Stimulated activated memory B cell treated with anti-CD40 and anti-IgM and Interleukin-4, amounts not matched to agents 10 μg/mL and 1 μg/mL and 100 μg/mL, for 72 hours (primary cell): ENCODE measurements at regions not wholly inside any gene's neighbourhood (a gene's known extent, or its start where the extent isn't known, plus 50 kb on each side); places are given as distances from the start of the nearest gene placed in this dataset.

Experiments used
- ATAC-seq: fragments of 150-1000 bp; cut with Tn5 transposase; 2 replicates; pipeline ENCODE4 v1.10.0; 2021
- H3K27ac Mint-ChIP-seq: one replicate; pipeline ENCODE4 v1.8.0; 2022; ENCODE audit warnings: mild to moderate bottlenecking, mixed read lengths
- H3K27me3 Mint-ChIP-seq: one replicate; pipeline ENCODE4 v1.8.0; 2022; ENCODE audit warnings: mixed read lengths
- H3K36me3 Mint-ChIP-seq: one replicate; pipeline ENCODE4 v1.8.0; 2022; ENCODE audit warnings: mixed read lengths
- H3K4me1 Mint-ChIP-seq: one replicate; pipeline ENCODE4 v1.8.0; 2022; ENCODE audit warnings: mixed read lengths
- H3K4me3 Mint-ChIP-seq: one replicate; pipeline ENCODE4 v1.8.0; 2022; ENCODE audit warnings: mild to moderate bottlenecking, moderate library complexity, mixed read lengths
- H3K9me3 Mint-ChIP-seq: one replicate; pipeline ENCODE4 v1.8.0; 2022; ENCODE audit warnings: mixed read lengths

DNA sequence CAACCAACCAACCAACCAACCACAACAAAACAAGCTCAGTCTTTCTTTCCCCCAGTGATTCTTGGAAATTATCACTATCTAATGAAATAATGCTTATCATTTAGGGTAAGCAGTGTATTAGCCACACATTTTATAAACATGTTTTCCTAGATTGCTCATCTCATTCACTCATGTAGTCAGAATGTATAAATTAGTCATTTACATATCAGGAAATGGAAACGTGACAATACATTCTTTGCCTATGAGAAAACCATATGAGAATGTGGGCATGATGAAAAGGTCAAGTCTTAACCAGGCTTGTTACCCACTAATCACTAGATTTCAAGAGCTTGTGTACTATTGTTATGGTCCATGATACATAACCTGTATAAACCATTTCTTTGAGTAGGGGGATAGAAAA, 1583.4 kb upstream of the PIK3C3 start:
- Mint-ChIP-seq H3K36me3 (no peaks in the 10 kb centered on the region), H3K27me3 (no peaks in the 10 kb centered on the region), H3K27ac (no peak overlapping the region), H3K4me1 (no peaks in the 10 kb centered on the region), H3K4me3 (no peak overlapping the region), H3K9me3 (peaks cover 6% of the 10 kb centered on the region)
- no peak for ATAC-seq

- peaks cover 6% of the 10 kb centered on the region for H3K9me3 Mint-ChIP-seq
- no peak for ATAC-seq
These were observed 1587.5 kb upstream of the PIK3C3 start for GRCh38 chr18:40367576-40367975.

DNA sequence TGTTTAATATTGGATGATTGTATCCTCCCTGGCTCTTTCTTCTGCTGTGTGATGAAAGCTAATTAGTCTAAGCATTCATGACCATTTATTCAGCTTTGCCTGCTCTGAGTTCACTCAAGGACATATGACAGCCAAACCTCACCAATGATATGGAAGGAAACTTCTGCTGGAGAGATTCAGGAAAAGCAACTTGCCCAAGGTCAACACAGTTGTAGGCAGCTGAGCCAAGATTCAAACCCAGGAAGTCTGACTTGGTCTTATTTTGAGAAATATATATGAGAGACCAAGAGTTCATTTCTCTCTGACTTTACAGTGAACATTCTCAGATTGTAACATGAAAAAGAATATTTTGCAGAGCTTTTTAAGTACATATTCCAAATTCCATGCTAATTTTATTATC, 1588.5 kb upstream of the PIK3C3 start:
- ATAC-seq = no peak
- H3K9me3 Mint-ChIP-seq = peaks cover 6% of the 10 kb centered on the region
- H3K36me3 Mint-ChIP-seq = no peaks in the 10 kb centered on the region
- H3K27ac Mint-ChIP-seq = no peak overlapping the region
- H3K4me1 Mint-ChIP-seq = no peaks in the 10 kb centered on the region
- H3K27me3 Mint-ChIP-seq = no peaks in the 10 kb centered on the region
- no peak overlapping the region for H3K4me3 Mint-ChIP-seq

More at GRCh38 chr18:40367576-40367975, 1587.5 kb upstream of the PIK3C3 start:
- Mint-ChIP-seq H3K27me3 (no peaks in the 10 kb centered on the region), H3K36me3 (no peaks in the 10 kb centered on the region), H3K4me1 (no peaks in the 10 kb centered on the region), H3K27ac (no peak overlapping the region), H3K4me3 (no peak overlapping the region)

DNA sequence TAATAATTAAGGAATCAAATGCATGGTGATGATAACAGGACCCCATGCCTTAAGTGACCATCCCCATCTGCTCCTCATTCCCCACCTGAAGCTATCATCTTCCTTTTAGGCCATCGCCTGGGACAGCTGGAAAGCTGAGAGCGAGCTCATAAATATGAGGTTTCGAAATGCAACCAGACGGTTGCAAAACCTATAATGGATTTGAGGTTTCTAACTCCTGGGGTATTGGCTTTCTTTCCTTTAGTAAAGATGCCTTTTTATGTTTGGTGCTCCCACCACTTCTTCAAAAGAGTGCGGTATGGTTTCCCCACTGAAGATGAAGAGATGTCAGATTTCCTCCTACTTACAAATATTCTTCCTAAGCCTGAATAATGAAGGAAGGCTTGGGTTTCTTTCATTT, 1589.5 kb upstream of the PIK3C3 start:
- no peak for ATAC-seq
- H3K27me3 Mint-ChIP-seq = no peaks in the 10 kb centered on the region
- peaks cover 2% of the 10 kb centered on the region for H3K9me3 Mint-ChIP-seq

GRCh38 chr18:40360558-40360957, 1594.5 kb upstream of the PIK3C3 start:
- H3K9me3 Mint-ChIP-seq = peaks cover 2% of the 10 kb centered on the region
- H3K4me3 Mint-ChIP-seq = no peak overlapping the region
- no peak overlapping the region for H3K27ac Mint-ChIP-seq
- ATAC-seq = no peak
- no peaks in the 10 kb centered on the region for H3K4me1 Mint-ChIP-seq
- no peaks in the 10 kb centered on the region for H3K27me3 Mint-ChIP-seq
- H3K36me3 Mint-ChIP-seq = no peaks in the 10 kb centered on the region

More for the DNA sequence above, 1589.5 kb upstream of the PIK3C3 start:
- H3K36me3 Mint-ChIP-seq = no peaks in the 10 kb centered on the region
- no peak overlapping the region for H3K27ac Mint-ChIP-seq
- no peaks in the 10 kb centered on the region for H3K4me1 Mint-ChIP-seq
- H3K4me3 Mint-ChIP-seq = no peak overlapping the region

GRCh38 chr18:40357536-40357935, 1597.5 kb upstream of the PIK3C3 start:
- H3K4me1 Mint-ChIP-seq = no peaks in the 10 kb centered on the region
- H3K27me3 Mint-ChIP-seq = no peaks in the 10 kb centered on the region
- H3K9me3 Mint-ChIP-seq = peaks cover 11% of the 10 kb centered on the region
- no peak overlapping the region for H3K4me3 Mint-ChIP-seq
- H3K36me3 Mint-ChIP-seq = no peaks in the 10 kb centered on the region
- no peak for ATAC-seq
- H3K27ac Mint-ChIP-seq = no peak overlapping the region

GRCh38 chr18:40356168-40356567, 1598.9 kb upstream of the PIK3C3 start:
- ATAC-seq = no peak
- H3K4me1 Mint-ChIP-seq = no peaks in the 10 kb centered on the region

GRCh38 chr18:40355726-40356125, 1599.3 kb upstream of the PIK3C3 start:
- H3K4me3 Mint-ChIP-seq = no peak overlapping the region
- no peak for ATAC-seq

More at GRCh38 chr18:40356168-40356567, 1598.9 kb upstream of the PIK3C3 start:
- Mint-ChIP-seq H3K27me3 (no peaks in the 10 kb centered on the region), H3K4me3 (no peak overlapping the region), H3K27ac (no peak overlapping the region), H3K9me3 (peaks cover 8% of the 10 kb centered on the region), H3K36me3 (no peaks in the 10 kb centered on the region)

DNA sequence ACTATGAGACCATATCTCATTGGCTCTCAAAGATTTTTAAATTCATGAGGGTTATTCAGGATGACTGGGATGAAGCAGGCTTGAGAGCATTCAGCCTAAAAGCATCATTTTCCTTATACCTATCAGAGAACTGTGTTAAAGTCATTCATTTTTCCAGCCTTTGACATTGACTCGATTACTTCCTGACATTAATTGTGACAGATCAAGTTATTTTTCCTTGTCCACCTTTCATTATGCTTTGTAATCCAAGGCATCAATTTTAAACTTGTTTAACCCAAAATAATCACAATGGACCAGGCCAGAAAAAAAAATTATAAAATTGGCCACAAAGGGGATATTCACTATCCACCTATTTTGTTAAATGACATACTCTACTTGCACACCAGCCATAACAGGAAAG, 1606.8 kb upstream of the PIK3C3 start:
- no peaks in the 10 kb centered on the region for H3K36me3 Mint-ChIP-seq
- no peak overlapping the region for H3K4me3 Mint-ChIP-seq
- H3K27ac Mint-ChIP-seq = no peak overlapping the region
- no peaks in the 10 kb centered on the region for H3K27me3 Mint-ChIP-seq
- H3K4me1 Mint-ChIP-seq = no peaks in the 10 kb centered on the region
- H3K9me3 Mint-ChIP-seq = no peaks in the 10 kb centered on the region
- no peak for ATAC-seq

More at GRCh38 chr18:40355726-40356125, 1599.3 kb upstream of the PIK3C3 start:
- Mint-ChIP-seq H3K27ac (no peak overlapping the region), H3K27me3 (no peaks in the 10 kb centered on the region), H3K9me3 (peaks cover 8% of the 10 kb centered on the region), H3K36me3 (no peaks in the 10 kb centered on the region), H3K4me1 (no peaks in the 10 kb centered on the region)

DNA sequence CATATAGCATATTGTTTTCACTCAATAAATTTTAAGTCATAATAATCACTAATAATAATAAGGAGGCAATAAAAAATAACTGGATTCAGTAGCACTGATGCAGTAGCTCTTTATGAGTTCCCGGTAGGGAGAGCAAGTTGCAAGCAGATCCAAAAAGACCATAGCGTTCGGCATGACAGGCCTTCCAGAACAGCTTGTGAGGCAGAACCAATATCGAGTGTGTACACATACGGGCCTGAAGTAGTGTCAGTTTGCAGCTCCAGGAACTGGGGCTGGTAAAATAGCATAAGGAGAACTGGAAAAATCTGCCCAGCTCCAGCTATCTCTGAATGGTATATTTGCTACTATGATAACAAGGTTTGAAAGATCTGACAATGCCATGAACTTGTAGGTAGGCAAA, 1607.8 kb upstream of the PIK3C3 start:
- Mint-ChIP-seq H3K27me3 (no peaks in the 10 kb centered on the region), H3K27ac (no peak overlapping the region), H3K4me3 (no peak overlapping the region), H3K4me1 (no peaks in the 10 kb centered on the region), H3K36me3 (no peaks in the 10 kb centered on the region), H3K9me3 (no peaks in the 10 kb centered on the region)
- ATAC-seq = no peak

DNA sequence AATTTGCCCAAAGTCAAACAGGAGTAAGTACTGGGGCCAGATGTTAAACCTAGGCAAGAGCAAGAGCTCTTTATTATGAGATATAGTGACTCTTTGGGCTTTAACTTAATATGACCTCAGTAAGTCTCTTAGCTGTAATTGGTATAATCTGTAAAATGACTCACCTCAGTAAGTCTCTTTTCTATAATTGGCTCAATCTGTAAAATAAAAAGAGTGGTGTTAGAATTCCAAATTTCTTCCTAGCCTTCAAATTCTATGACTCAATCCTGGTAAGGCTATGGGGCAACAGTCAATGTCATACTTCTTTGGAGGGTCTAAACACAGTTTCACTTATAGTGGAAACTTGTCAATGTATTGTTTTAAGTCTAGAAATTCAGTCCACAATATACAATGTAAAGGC, 1608.9 kb upstream of the PIK3C3 start:
- no peak overlapping the region for H3K4me3 Mint-ChIP-seq
- no peaks in the 10 kb centered on the region for H3K4me1 Mint-ChIP-seq

DNA sequence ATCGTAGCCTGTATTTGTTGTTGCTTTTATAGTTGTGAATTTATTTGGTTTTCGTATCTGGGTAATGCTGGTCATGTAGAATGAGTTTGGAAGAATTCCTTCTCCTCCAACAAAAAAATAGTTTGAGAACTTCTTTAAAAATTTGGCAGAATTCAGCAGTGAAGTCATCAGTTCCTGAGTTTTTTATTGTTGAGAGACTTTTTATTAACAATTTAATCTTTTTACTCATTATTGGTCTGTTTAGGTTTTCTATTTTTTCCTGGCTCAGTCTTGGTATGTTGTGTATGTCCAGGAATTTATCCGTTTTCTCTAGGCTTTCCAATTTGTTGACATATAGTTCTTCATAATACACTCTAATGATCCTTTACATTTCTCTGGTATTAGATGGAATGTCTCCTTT, 1613.3 kb upstream of the PIK3C3 start:
- Mint-ChIP-seq H3K9me3 (no peaks in the 10 kb centered on the region), H3K27me3 (no peaks in the 10 kb centered on the region), H3K36me3 (no peaks in the 10 kb centered on the region), H3K27ac (no peak overlapping the region), H3K4me1 (no peaks in the 10 kb centered on the region), H3K4me3 (no peak overlapping the region)
- ATAC-seq = no peak

More for the DNA sequence above, 1608.9 kb upstream of the PIK3C3 start:
- no peak overlapping the region for H3K27ac Mint-ChIP-seq
- H3K36me3 Mint-ChIP-seq = no peaks in the 10 kb centered on the region
- H3K27me3 Mint-ChIP-seq = no peaks in the 10 kb centered on the region
- ATAC-seq = no peak
- no peaks in the 10 kb centered on the region for H3K9me3 Mint-ChIP-seq

DNA sequence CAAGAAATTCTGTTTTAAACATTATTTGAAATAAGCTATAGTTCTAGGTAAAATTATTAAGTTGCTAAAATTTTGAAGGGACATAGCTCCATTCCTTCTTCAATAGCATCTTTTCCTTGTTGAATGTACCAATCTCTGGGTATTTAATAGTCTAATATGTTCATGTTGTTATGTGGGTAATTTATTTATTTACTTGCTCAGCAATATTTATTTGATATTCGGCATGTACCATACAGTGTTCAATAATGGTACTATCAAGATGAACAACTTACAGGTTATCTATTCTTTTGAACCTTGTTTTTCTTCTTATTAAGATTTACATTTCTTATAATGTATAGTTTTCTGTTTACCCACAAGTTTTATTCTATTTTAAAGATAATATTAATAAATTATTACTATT, 1616.8 kb upstream of the PIK3C3 start:
- ATAC-seq = no peak
- peaks cover 7% of the 10 kb centered on the region for H3K9me3 Mint-ChIP-seq
- no peaks in the 10 kb centered on the region for H3K4me1 Mint-ChIP-seq
- no peak overlapping the region for H3K4me3 Mint-ChIP-seq
- no peaks in the 10 kb centered on the region for H3K36me3 Mint-ChIP-seq
- no peaks in the 10 kb centered on the region for H3K27me3 Mint-ChIP-seq
- no peak overlapping the region for H3K27ac Mint-ChIP-seq

DNA sequence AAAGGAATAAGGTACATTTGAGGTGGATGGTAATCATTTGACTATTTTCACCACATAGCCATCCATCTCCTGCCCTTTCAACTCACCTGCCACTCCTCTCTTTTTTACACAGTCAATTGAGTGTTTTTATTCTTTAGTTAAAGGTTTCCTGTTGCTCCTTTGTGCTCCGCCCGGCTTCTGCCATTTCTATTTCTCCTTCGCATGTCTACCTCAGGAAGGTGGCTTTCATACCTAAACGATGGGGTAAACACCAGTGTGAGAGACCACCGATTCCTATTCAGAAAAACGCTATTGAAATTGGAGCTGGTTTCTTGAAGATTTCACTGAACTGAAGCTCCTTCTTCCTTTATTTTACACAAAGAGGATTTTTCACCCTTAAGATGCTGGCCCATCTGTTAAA, 1628.0 kb upstream of the PIK3C3 start:
- Mint-ChIP-seq H3K27ac (no peak overlapping the region), H3K36me3 (no peaks in the 10 kb centered on the region), H3K27me3 (no peaks in the 10 kb centered on the region), H3K4me1 (no peaks in the 10 kb centered on the region), H3K9me3 (peaks cover 6% of the 10 kb centered on the region), H3K4me3 (no peak overlapping the region)
- no peak for ATAC-seq

GRCh38 chr18:40325988-40326387, 1629.0 kb upstream of the PIK3C3 start:
- H3K4me3 Mint-ChIP-seq = no peak overlapping the region
- H3K36me3 Mint-ChIP-seq = no peaks in the 10 kb centered on the region
- H3K27me3 Mint-ChIP-seq = no peaks in the 10 kb centered on the region
- peaks cover 4% of the 10 kb centered on the region for H3K9me3 Mint-ChIP-seq
- no peak for ATAC-seq
- no peak overlapping the region for H3K27ac Mint-ChIP-seq
- no peaks in the 10 kb centered on the region for H3K4me1 Mint-ChIP-seq

- H3K27me3 Mint-ChIP-seq = no peaks in the 10 kb centered on the region
- H3K27ac Mint-ChIP-seq = no peak overlapping the region
- H3K4me3 Mint-ChIP-seq = no peak overlapping the region
- no peaks in the 10 kb centered on the region for H3K9me3 Mint-ChIP-seq
- H3K4me1 Mint-ChIP-seq = no peaks in the 10 kb centered on the region
- no peaks in the 10 kb centered on the region for H3K36me3 Mint-ChIP-seq
- ATAC-seq = no peak
These were observed 1640.8 kb upstream of the PIK3C3 start for GRCh38 chr18:40314199-40314598.

- Mint-ChIP-seq H3K9me3 (no peaks in the 10 kb centered on the region), H3K4me3 (no peak overlapping the region), H3K27ac (no peak overlapping the region), H3K36me3 (no peaks in the 10 kb centered on the region), H3K27me3 (no peaks in the 10 kb centered on the region), H3K4me1 (no peaks in the 10 kb centered on the region)
- ATAC-seq = no peak
These were observed 1641.9 kb upstream of the PIK3C3 start for GRCh38 chr18:40313030-40313642.
